ENCODE measurements at regions not wholly inside any gene's neighbourhood (a gene's known extent, or its start where the extent isn't known, plus 50 kb on each side); places are given as distances from the start of the nearest gene placed in this dataset.

- no peak for TF ChIP-seq CCDC6 (CRISPR knock-in tag; IDR thresholded peaks at IDR 0.05)
- no peak for TF ChIP-seq ZFP82 (CRISPR knock-in tag; IDR thresholded peaks at IDR 0.05; ENCODE audit: borderline replicate concordance)
- TF ChIP-seq RBM22 (optimal IDR thresholded peaks at IDR 0.05; ENCODE audit: low read length), result no peak
- peak; percentile 84 for TF ChIP-seq NR2C2 (CRISPR knock-in tag; IDR thresholded peaks at IDR 0.05; ENCODE audit: borderline replicate concordance)
- no peak for TF ChIP-seq MZF1 (CRISPR knock-in tag; IDR thresholded peaks at IDR 0.05; ENCODE audit: borderline replicate concordance)
- no peak for TF ChIP-seq KLF9 (CRISPR knock-in tag; IDR thresholded peaks at IDR 0.05; ENCODE audit: low read depth)
- TF ChIP-seq ATF7 (IDR thresholded peaks at IDR 0.05), result no peak
- peak; percentile 36; the same call in 1 of the 2 replicates for TF ChIP-seq ATF7 (CRISPR knock-in tag; IDR thresholded peaks at IDR 0.05)
- TF ChIP-seq ZNF766 (CRISPR knock-in tag; IDR thresholded peaks at IDR 0.05; ENCODE audit: borderline replicate concordance), result no peak
- no peak for TF ChIP-seq U2AF2 (IDR thresholded peaks at IDR 0.05; ENCODE audit: low read depth, low read length)
- TF ChIP-seq CREBL2 (CRISPR knock-in tag; IDR thresholded peaks at IDR 0.05; ENCODE audit: borderline replicate concordance), result no peak
- TF ChIP-seq SP5 (CRISPR knock-in tag; IDR thresholded peaks at IDR 0.05; ENCODE audit: borderline replicate concordance, low read depth), result no peak; the same call in 1 of the 2 replicates
- no peak for TF ChIP-seq TCF7L2 (IDR thresholded peaks at IDR 0.05; ENCODE audit: low read depth, low read length)
- TF ChIP-seq TFDP1 (CRISPR knock-in tag; IDR thresholded peaks at IDR 0.05; ENCODE audit: borderline replicate concordance), result no peak
- TF ChIP-seq ZNF17 (CRISPR knock-in tag; IDR thresholded peaks at IDR 0.05), result no peak
- no peak for TF ChIP-seq KDM5A (IDR thresholded peaks at IDR 0.05; ENCODE audit: borderline replicate concordance, low read length)
- peak; percentile 42; the same call in 1 of the 2 replicates for TF ChIP-seq WIZ (CRISPR knock-in tag; IDR thresholded peaks at IDR 0.05)
- no peak for TF ChIP-seq ZNF124 (CRISPR knock-in tag; IDR thresholded peaks at IDR 0.05)
- no peak for TF ChIP-seq FOXK2 (IDR thresholded peaks at IDR 0.05)
- TF ChIP-seq ZNF570 (CRISPR knock-in tag; IDR thresholded peaks at IDR 0.05; ENCODE audit: borderline replicate concordance), result no peak
- TF ChIP-seq SNAPC2 (CRISPR knock-in tag; IDR thresholded peaks at IDR 0.05), result no peak
- TF ChIP-seq HMGA1 (CRISPR knock-in tag; conservative IDR thresholded peaks at IDR 0.05), result no peak
- TF ChIP-seq PAWR (CRISPR knock-in tag; IDR thresholded peaks at IDR 0.05; ENCODE audit: borderline replicate concordance), result no peak
- no peak; the same call in 1 of the 2 replicates for TF ChIP-seq ELF1 (CRISPR knock-in tag; IDR thresholded peaks at IDR 0.05)
- TF ChIP-seq RNF219 (CRISPR knock-in tag; IDR thresholded peaks at IDR 0.05), result no peak
- TF ChIP-seq RBAK (CRISPR knock-in tag; IDR thresholded peaks at IDR 0.05), result no peak
- no peak for TF ChIP-seq HINFP (CRISPR knock-in tag; IDR thresholded peaks at IDR 0.05; ENCODE audit: low read depth)
- peak; percentile 94 for TF ChIP-seq RARA (CRISPR knock-in tag; IDR thresholded peaks at IDR 0.05)
- TF ChIP-seq EEA1 (CRISPR knock-in tag; IDR thresholded peaks at IDR 0.05; ENCODE audit: borderline replicate concordance), result no peak
These were observed 137.8 kb upstream of the DUSP21 start (continued) for GRCh38 chrX:44705817-44706551.

Data from HepG2 (cell line).